H1 (cell line): ENCODE measurements at regions not wholly inside any gene's neighbourhood (a gene's known extent, or its start where the extent isn't known, plus 50 kb on each side); places are given as distances from the start of the nearest gene placed in this dataset.
"Not testable (repeated sequence)": the region's sequence is repeated elsewhere in the genome, so short reads cannot be mapped to it uniquely, and the experiment has no call there.

Source experiments
- CTCF ChIA-PET: fragments of 300-600 bp; sonication (Branson Sonifier 250); formaldehyde crosslinking; loops from one replicate; lab custom pipeline; 2021; ENCODE audit not compliant: partially characterized antibody; lab: Charles Lee
- POLR2A ChIA-PET: fragments of 300-600 bp; sonication (Branson Sonifier 250); formaldehyde crosslinking; loops from one replicate; lab custom pipeline; 2021; ENCODE audit warnings: inconsistent platforms; ENCODE audit not compliant: partially characterized antibody; lab: Charles Lee
- DNase-seq, 2 experiments: peaks; one replicate each; pipeline versions ENCODE4 v3.0.0 to v3.0.0-alpha.2; 2010 to 2022; ENCODE audit warnings: low spot score in 2 of 2, low read depth in 1 of 2, mixed read lengths in 1 of 2
- FAIRE-seq: peaks from 2 replicates; lab custom pipeline; 2011; peaks lifted over from hg19 to GRCh38; lab: Jason Lieb, UNC
- H2AFZ ChIP-seq: 2 replicates; pipeline ENCODE4 v1.8.1; 2012; ENCODE audit warnings: low read length, inconsistent platforms
- H2AK5ac ChIP-seq: 2 replicates; pipeline ENCODE4 v1.6.1; 2013; ENCODE audit warnings: low read depth, low read length
- H2BK120ac ChIP-seq: replicated peaks from 2 replicates; pipeline ENCODE3; 2013; ENCODE audit warnings: low read depth, low read length, inconsistent platforms
- H2BK12ac ChIP-seq: 2 replicates; pipeline ENCODE4 v1.6.1; 2013; ENCODE audit warnings: low read depth, low read length
- H2BK15ac ChIP-seq: 2 replicates; pipeline ENCODE4 v1.6.1; 2013; ENCODE audit warnings: low read length
- H2BK20ac ChIP-seq: 2 replicates; pipeline ENCODE4 v1.6.1; 2013; ENCODE audit warnings: low read length
- H2BK5ac ChIP-seq: 2 replicates; pipeline ENCODE4 v1.6.1; 2013; ENCODE audit warnings: low read depth, low read length
- H3K14ac ChIP-seq: 2 replicates; pipeline ENCODE4 v1.6.1; 2013; ENCODE audit warnings: inconsistent platforms; ENCODE audit not compliant: insufficient read length
- H3K18ac ChIP-seq: 2 replicates; pipeline ENCODE4 v1.6.1; 2013; ENCODE audit warnings: low read length; ENCODE audit errors: extremely low read depth
- H3K23ac ChIP-seq: 2 replicates; pipeline ENCODE4 v1.6.1; 2013; ENCODE audit warnings: inconsistent platforms; ENCODE audit not compliant: insufficient read length
- H3K23me2 ChIP-seq: 2 replicates; pipeline ENCODE4 v1.6.1; 2013; ENCODE audit warnings: low read depth, low read length
- H3K27ac ChIP-seq: 2 replicates; pipeline ENCODE4 v1.6.1; 2011; ENCODE audit warnings: low read depth, low read length, inconsistent platforms
- H3K27me3 ChIP-seq, 4 experiments: replicated peaks in 1 of 4; 1 replicate in 1 of 4; 2 replicates in 3 of 4; pipeline versions ENCODE4 v1.6.1 to v1.8.1; 2011 to 2013; ENCODE audit warnings: low read length in 3 of 4, mild to moderate bottlenecking in 3 of 4, inconsistent platforms in 2 of 4, mixed read lengths in 2 of 4, moderate library complexity in 1 of 4; ENCODE audit not compliant: control insufficient read depth in 3 of 4, insufficient read depth in 3 of 4; ENCODE audit errors: extremely low read depth in 1 of 4
- H3K36me3 ChIP-seq, 4 experiments: 2 replicates each; pipeline versions ENCODE4 v1.6.1 to v1.8.1; 2011 to 2013; ENCODE audit warnings: mild to moderate bottlenecking in 4 of 4, low read length in 3 of 4, moderate library complexity in 2 of 4, control low read depth in 1 of 4, inconsistent platforms in 1 of 4; ENCODE audit not compliant: insufficient read depth in 4 of 4, control insufficient read depth in 2 of 4
- H3K4ac ChIP-seq: replicated peaks from 2 replicates; pipeline ENCODE3; 2013; ENCODE audit warnings: low read length, low read depth, mixed read lengths, inconsistent platforms; ENCODE audit not compliant: insufficient read length
- H3K4me1 ChIP-seq, 4 experiments: replicated peaks in 1 of 4; 1 replicate in 1 of 4; 2 replicates in 3 of 4; pipeline versions ENCODE4 v1.6.1 to v1.8.1; 2011 to 2013; ENCODE audit warnings: low read length in 3 of 4, inconsistent platforms in 2 of 4, mixed read lengths in 1 of 4; ENCODE audit not compliant: insufficient read depth in 4 of 4, control insufficient read depth in 3 of 4
- H3K4me2 ChIP-seq, 2 experiments: 2 replicates each; pipeline versions ENCODE4 v1.6.1 to v1.8.1; 2011 to 2013; ENCODE audit warnings: low read depth in 2 of 2, low read length in 2 of 2, control low read depth in 1 of 2, inconsistent platforms in 1 of 2, mild to moderate bottlenecking in 1 of 2; ENCODE audit not compliant: insufficient read depth in 1 of 2
- H3K4me3 ChIP-seq, 4 experiments: fragments of 200-600, 300-600 bp in 1 of 4; sonication (generic), shearing (Covaris generic), sonication (Bioruptor Twin) in 1 of 4; 2 replicates each; pipeline versions ENCODE4 v1.5.1 to v1.8.1; 2011 to 2016; ENCODE audit warnings: low read length in 4 of 4, low read depth in 3 of 4, control low read depth in 2 of 4, inconsistent platforms in 2 of 4, mild to moderate bottlenecking in 2 of 4, mixed read lengths in 1 of 4, moderate library complexity in 1 of 4; ENCODE audit not compliant: insufficient read depth in 2 of 4; ENCODE audit errors: extremely low read depth in 1 of 4
- H3K56ac ChIP-seq: replicated peaks from 2 replicates; pipeline ENCODE3; 2013; ENCODE audit warnings: low read depth, mild to moderate bottlenecking, mixed read lengths, low read length, inconsistent platforms; ENCODE audit not compliant: insufficient read length
- H3K79me1 ChIP-seq: 2 replicates; pipeline ENCODE4 v1.6.1; 2013; ENCODE audit warnings: low read depth, low read length, control low read depth
- H3K79me2 ChIP-seq, 2 experiments: 2 replicates each; pipeline versions ENCODE4 v1.6.1 to v1.8.1; 2012 to 2013; ENCODE audit warnings: low read length in 2 of 2, mild to moderate bottlenecking in 2 of 2, inconsistent platforms in 1 of 2; ENCODE audit not compliant: insufficient read depth in 2 of 2, control insufficient read depth in 1 of 2
- H3K9ac ChIP-seq, 4 experiments: replicated peaks in 1 of 4; 1 replicate in 1 of 4; 2 replicates in 3 of 4; pipeline versions ENCODE4 v1.6.1 to v1.8.1; 2011 to 2013; ENCODE audit warnings: low read depth in 3 of 4, low read length in 3 of 4, control low read depth in 2 of 4, mild to moderate bottlenecking in 2 of 4, moderate library complexity in 2 of 4, inconsistent platforms in 1 of 4; ENCODE audit errors: extremely low read depth in 1 of 4
- H3K9me3 ChIP-seq, 2 experiments: 2 replicates each; pipeline versions ENCODE4 v1.6.1 to v1.8.1; 2012 to 2013; ENCODE audit warnings: mild to moderate bottlenecking in 2 of 2, moderate library complexity in 2 of 2, control low read depth in 1 of 2, inconsistent platforms in 1 of 2, low read depth in 1 of 2, low read length in 1 of 2, mixed read lengths in 1 of 2; ENCODE audit not compliant: insufficient read depth in 2 of 2
- H4K20me1 ChIP-seq, 2 experiments: replicated peaks in 1 of 2; 2 replicates each; pipeline versions ENCODE3 to v1.8.1; 2011 to 2013; ENCODE audit warnings: inconsistent platforms in 2 of 2, low read length in 2 of 2, mild to moderate bottlenecking in 1 of 2; ENCODE audit not compliant: insufficient read depth in 2 of 2, control insufficient read depth in 1 of 2
- H4K5ac ChIP-seq: 2 replicates; pipeline ENCODE4 v1.6.1; 2013; ENCODE audit warnings: low read length, low read depth, mixed read lengths, inconsistent platforms; ENCODE audit not compliant: insufficient read length
- H4K8ac ChIP-seq: 2 replicates; pipeline ENCODE4 v1.8.0; 2013; ENCODE audit warnings: mild to moderate bottlenecking, moderate library complexity, low read length, inconsistent platforms; ENCODE audit not compliant: insufficient read depth; ENCODE audit errors: extremely low read depth
- H4K91ac ChIP-seq: replicated peaks from 2 replicates; pipeline ENCODE3; 2013; ENCODE audit warnings: low read length, mixed read lengths, inconsistent platforms; ENCODE audit not compliant: insufficient read length
- WGBS, 2 experiments: shearing (Covaris generic) in 1 of 2; methylation state at CpG; one replicate each; pipeline versions ENCODE4 v1.1.6 to v1.1.7; 2013 to 2015; ENCODE audit warnings: low lambda C conversion rate in 2 of 2, mixed read lengths in 2 of 2, inconsistent platforms in 1 of 2, low coverage in 1 of 2, missing lambda C conversion rate in 1 of 2; ENCODE audit not compliant: insufficient replicate concordance in 2 of 2, insufficient coverage in 1 of 2, insufficient read length in 1 of 2; ENCODE audit errors: extremely low coverage in 1 of 2, missing lambda C conversion rate in 1 of 2; 5-methylcytosine and 5-hydroxymethylcytosine counted together

DNA sequence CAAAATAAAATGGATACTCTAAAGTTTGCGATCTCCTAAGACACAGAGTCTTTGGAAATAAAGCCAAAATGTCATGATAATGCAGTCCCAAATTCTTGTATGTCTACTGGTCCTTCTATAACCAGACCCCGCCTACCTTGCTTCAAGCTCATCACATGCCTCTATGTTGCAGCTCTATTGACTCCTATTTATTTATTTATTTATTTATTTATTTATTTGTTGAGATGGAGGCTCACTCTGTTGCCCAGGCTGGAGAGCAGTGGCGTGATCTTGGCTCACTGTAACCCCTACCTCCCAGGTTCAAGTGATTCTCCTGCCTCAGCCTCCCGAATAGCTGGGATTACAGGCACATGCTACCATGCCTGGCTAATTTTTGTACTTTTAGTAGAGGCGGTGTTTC, 398.7 kb upstream of the SOX5 start:
- H4K91ac ChIP-seq, H3K9ac ChIP-seq, H3K4me1 ChIP-seq, DNase-seq, H3K79me1 ChIP-seq, H2AFZ ChIP-seq, FAIRE-seq, H3K4me3 ChIP-seq, H2AK5ac ChIP-seq, H3K23ac ChIP-seq, H3K27me3 ChIP-seq, H4K20me1 ChIP-seq, H3K36me3 ChIP-seq, H3K9me3 ChIP-seq, H4K8ac ChIP-seq, H3K27ac ChIP-seq, CTCF ChIA-PET, H4K5ac ChIP-seq, H3K14ac ChIP-seq, H3K79me2 ChIP-seq, H3K4ac ChIP-seq, H2BK5ac ChIP-seq, H2BK15ac ChIP-seq, H3K18ac ChIP-seq, H2BK120ac ChIP-seq, H2BK20ac ChIP-seq, H3K23me2 ChIP-seq, H3K4me2 ChIP-seq, POLR2A ChIA-PET, H2BK12ac ChIP-seq, H3K56ac ChIP-seq: not testable (repeated sequence)
- WGBS, 2 experiments: 84% methylated on average over 5 of the region's 5 CpGs; no CpG with 5 or more reads in 1 of the 2 experiments
